Fibroblast of skin of left quadriceps (primary cell): ENCODE measurements at regions not wholly inside any gene's neighbourhood (a gene's known extent, or its start where the extent isn't known, plus 50 kb on each side); places are given as distances from the start of the nearest gene placed in this dataset.

ENCODE experiments used
- DNase-seq, 2 experiments: peaks; one replicate each; pipeline ENCODE4 v3.0.0-alpha.2; 2013; ENCODE audit warnings: low read depth in 2 of 2

DNA sequence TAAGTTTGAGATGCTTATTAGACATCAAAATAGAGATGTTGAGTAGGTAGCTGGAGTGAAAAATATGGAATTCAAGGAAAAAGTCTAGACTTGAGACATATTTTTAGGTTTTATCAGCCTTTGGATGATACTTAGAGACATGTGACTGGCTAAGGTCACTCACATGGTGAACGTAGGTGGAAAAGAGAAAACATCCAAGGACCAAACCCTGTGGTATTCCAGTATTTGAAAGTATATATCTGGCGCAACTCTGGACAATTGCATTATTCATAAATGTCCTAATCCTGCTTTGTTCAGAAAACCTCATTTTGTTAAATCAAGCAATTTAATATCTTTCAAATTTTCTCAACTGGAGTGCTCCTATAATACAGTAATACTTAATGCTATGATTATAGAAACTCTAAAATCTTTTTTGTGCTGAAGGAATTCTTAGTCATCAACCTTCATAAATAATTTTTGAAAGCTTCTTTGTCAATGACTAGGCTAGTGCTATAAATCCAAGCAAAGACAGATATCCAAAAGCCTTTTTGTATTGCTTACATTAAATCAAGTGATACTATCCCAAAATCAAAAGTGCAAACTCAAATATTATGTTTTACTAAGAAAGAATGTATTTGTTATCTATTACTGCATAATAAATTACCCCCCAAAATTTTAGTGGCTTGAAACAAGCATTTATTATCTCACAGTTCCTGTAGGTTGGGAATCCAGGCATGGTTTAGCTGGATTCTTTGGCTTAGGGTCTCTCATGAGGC lies 452.0 kb downstream of the ENC1 start:
- DNase-seq: no peak

DNA sequence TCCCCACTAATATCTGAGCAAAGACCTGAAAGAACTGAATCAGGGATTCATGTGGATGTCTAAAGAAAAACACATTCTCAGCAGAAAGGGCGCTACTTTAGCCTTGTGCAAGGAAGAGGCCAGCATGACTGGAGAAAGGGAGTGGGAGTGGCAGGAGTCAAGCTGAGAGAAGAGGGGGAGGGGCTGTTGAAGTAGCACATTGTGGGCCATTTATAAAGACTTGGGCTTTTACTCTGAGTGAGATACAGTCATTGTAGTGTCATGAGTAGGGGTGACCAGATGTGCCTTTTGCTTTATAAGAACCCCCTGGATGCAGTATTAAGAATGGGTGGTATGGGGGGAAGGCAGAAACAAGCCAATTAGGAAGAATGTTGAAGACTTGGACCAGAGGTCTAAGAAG lies 452.8 kb downstream of the ENC1 start:
- DNase-seq: no peak

DNA sequence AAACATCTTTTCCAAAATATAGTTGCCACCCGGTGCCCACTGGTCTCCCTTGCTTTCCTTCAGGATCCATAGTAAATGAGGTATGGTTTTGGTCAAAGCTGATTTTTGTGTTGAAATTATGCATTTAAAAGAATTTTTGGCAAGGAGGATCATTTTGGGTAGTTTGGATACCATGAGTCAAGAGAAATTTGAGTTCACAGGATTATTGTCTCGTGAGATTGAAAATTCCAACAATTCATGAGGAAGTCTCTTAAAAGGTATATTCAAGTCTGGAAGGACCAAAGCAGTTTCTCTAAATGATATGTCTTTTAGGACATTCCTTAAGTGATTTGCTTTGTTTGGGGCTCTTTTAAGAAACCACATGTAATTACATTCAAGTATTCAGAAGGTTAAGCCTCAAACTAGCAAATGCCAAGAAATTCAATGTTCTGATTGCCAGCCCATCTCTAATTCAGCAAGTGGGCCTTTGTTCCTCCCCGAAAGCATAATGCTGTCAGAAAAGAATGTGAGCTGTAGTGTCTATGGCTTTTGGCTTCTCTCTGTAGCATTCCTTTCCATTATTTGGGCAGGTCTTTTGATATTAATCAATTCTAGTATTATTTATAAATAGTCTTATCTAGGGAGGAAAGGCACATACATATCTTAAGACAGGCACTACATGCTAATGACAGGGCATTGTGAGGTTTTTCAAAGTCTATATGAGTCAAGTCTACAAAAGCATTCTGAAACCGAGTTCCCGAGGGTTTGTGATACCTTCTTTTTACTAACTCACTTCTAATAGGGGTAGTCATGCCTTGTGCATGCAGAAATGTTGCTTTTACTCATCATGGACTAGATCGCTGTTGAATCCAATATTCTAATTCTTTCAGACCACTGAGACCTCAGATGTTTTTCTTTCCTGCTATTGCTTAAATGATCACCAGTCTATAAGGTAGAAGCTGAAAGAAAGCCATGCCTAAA lies 453.9 kb downstream of the ENC1 start:
- DNase-seq: no peak

DNA sequence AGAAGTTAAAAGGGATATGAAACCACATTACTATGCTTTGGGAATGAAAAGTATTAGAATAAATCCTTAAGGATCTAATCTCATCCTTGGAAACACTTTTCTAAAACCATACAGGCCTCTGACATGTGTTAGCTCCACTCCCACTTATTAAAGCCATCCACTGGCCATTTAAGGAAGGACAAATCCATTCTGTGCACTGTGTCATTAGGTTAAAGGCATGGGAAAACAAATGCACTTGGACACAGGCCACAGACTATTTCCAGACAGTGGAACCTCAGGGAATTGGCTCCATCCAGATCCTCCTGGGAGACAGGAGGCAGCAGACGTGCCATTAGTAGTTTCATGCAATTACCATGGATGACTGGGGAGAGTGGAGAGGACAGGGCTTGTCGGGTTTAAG lies 454.9 kb downstream of the ENC1 start:
- DNase-seq: no peak

DNA sequence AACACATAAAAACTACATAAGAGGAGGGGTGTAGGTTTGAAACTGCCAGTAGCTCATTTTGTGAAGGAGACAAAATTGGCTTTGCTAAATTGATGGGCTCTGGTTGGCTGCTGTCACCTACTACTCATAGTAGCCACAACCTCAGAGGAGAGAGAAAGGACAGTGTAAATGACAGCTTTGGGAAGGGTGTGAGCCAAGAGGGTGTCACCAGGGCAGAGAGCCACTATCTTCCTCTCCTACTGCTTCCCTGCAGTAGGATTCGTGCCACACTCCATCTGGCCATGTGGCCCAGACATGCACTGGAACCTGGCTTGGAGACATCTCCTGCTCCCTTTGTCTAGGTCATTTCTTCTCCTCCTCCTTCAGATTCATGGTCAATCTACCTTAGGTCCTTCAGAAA lies 455.9 kb downstream of the ENC1 start:
- no peak for DNase-seq

DNA sequence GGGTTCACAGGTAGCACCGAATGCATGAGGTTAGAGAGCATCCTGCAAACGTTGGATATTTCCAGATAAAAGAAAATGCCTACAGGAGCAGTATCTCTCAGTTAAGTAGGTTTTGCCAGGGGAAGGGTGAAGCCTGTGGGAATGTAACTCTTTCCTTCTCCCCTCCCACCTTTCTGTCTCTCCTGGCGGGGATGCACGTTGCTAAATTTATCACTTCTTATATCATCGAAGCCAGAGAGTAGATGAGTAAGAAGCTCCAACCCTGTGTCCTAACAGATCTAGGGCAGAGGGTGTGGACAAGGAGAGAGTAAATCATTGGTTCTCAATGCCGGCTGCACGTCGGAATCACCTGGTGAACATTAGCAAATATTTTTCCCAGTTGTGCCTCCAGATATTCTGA lies 457.5 kb downstream of the ENC1 start:
- no peak for DNase-seq

DNA sequence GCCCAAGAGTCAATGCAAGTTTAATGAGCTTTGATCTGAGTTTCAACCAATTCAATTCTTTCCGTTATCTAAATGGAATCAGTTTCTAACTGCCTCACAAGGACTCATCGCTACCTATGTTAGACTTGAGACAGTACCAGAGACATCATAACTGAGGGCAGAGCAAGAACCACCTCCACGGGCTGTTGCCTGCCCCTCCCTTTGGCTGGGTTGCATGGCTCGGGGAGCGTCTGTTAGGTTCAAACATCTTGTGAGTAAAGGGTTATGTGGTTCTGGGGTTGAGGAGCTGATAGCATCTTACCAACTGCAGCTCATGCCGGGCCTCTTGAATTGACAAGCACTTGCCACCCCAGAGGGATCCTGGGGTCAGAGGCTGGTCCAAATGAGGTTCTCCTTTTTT lies 457.9 kb downstream of the ENC1 start:
- DNase-seq: no peak

DNA sequence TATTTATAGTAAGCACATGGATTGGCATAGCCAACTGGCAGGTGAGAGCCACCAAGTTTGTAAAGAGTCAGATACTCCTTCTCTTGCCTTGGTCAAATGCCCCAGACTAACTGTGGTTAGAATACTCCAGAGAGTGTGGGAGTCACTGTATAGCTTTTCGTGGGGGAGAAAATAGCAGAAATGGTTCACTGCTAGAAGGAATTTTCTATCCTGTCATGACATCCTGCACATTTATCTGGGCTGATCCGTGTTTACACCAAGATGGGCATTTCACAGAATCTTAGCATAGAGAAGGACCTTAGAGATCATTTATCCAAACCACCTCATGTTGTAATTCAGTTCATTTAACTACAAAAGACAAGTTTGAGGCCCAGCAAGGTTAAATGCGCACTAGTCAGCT lies 460.8 kb downstream of the ENC1 start:
- DNase-seq: no peak

DNA sequence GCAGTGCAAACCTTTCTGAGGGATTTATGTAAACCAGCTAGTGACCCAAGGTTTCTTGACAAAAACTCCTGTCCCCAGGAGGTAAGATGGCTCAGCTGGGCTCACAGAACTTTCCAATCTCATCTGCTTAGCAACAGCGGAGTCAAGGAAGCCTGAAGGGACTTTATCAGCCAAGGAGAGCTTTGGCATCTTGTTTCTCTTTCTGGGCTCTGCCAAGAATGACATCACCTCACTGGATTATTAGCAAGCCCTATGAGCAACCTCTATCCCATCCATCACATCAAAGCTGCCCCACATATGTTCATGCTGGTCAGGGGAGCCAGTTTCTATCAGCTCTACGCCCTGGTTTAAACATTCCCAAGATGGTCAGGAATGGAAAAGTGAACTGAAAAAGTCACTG lies 461.3 kb downstream of the ENC1 start:
- peak in 1 of 2 experiments; percentile 58 for DNase-seq

DNA sequence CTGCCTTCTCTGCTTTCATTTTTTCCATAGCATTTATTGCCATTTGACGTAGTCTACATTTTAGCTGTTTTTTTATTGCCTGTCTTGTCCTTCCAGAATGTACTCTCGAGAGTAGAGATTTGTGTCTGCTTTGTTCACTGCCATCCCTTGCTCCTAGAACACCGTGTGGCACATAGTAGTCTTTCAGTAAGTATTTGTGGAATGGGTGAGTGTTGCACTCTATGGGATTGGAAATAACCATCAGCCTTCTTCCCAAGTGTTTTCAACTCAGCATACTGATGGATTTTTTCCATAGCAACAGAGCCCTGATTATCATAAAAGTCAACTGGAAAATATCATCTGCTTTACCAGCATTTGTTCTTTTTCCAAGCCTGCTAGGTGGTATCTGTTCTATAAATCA lies 462.6 kb downstream of the ENC1 start:
- DNase-seq: no peak

DNA sequence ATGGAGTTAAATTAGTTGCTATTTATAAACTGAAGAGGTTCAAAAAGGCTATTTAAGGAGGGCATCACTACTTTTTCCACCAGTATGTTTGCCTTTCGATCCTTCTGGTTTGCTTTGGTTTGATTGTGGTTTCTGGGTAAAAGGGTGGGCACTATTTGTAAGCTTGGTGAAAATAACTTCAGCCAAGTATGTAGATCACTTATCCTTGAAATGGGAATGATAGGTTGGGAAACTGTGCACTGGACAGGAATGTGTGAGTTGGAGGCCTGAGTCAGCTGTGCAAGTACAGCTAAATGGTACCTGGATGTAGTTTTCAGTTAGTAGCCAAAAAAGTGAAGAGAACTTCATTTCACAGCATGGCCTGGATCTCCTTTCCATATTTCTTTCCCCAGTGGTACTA lies 466.2 kb downstream of the ENC1 start:
- no peak for DNase-seq

DNA sequence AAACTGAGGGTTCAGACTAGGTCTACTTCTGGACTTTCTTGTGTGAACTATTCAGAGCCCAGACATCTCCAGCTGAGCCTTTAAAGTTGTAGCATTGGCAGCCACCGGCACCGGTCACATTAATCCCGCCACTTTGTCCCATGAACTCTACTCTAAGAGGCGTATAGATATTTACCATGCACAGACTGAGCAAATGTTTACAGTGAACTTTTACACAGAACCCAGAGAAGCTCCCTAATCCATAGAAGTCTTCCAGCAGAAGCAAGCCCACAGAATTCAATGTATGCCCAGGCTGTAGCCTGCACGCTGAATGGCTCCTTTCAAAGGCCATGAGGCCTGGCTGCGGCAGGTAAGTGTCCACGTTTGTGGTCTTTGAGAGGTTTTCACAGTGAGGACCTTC lies 466.9 kb downstream of the ENC1 start:
- DNase-seq: no peak

DNA sequence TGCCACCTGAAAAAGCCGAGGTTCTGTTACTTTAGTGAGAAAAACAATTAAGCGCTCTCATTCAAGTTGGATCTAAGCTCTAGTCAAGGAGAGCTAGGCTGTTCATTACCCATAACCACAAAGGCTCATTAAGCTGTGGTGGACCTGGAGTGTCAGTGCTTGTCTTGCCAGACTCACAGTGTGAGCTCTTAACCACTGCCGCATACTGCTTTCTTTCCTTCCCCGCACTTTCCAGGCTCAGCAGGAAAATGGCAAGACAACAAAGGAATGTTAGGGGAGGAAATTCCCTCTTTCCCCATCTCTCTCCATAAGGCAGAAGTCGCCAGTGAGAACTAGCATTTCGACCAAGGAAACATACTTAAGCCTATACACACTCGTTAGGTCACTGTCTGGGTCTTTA lies 467.3 kb downstream of the ENC1 start:
- no peak for DNase-seq

DNA sequence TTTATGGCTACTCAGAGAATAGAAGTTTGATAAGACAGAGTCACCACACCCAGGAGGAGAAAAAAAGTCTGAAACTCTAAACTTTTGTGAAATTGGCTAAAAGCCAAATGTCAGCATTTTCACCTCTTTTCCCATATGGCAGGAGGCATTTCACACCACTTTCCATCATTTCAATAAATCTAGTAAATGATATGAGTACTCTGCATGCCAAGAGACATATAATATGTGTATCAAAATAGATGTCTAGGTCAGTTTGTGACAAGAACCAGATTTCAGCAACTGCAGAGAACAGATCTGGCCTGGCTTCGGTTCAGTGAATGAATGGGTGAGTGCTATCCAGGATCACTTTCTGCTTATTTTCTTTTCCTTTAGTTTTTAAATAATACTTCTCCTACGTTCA lies 470.8 kb downstream of the ENC1 start:
- DNase-seq: no peak

DNA sequence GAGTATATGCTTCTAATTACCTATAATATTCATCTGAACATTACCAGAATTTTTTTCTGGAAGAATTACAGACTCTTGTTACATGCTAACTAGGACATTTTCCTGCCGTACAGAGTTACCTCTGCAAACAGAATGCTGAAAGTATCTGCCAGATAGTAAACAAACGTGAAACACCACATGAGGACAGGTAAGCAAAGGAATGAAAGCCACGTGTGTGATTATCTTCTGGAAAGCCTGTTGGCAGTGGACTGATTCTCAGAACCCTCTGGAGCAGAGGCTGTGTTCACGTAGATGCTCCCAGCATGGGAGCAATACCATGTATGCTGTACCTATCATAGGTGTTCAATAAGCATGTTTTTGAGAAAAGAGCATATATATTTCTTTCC lies 472.6 kb downstream of the ENC1 start:
- no peak for DNase-seq

DNA sequence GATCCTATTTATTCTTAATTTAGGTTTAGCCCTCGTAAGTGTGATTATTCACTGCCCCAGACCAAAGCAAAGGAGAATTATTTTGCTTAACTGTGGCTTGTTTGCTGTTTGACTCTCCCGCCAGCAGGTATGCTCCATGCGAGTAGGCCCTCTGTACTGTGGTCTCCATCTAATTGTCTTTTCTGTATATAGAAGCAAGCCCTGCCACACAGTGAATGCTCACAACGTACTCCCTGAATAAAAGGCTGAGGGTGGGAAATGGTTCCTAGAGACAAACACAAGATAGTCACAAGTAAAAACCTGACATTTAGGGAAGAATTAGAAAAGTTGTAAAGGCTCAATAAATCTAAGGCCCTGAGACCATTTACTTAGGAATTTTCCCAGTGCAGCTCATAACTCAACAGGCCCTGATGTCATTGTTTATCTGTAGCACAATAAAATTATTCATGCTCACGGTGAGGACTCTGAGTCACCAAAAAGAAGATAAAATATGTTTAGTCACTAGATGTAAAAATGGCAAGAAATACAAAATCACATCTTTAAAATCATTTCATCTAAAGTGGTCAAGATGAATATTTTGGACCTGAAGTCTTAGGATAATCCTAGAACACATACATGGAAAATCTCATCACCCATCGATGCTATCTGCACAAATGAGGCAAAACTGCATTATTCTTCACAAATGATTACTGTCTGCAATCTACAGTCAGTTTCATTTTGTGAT lies 473.2 kb downstream of the ENC1 start:
- DNase-seq: peak in 1 of 2 experiments; percentile 62

DNA sequence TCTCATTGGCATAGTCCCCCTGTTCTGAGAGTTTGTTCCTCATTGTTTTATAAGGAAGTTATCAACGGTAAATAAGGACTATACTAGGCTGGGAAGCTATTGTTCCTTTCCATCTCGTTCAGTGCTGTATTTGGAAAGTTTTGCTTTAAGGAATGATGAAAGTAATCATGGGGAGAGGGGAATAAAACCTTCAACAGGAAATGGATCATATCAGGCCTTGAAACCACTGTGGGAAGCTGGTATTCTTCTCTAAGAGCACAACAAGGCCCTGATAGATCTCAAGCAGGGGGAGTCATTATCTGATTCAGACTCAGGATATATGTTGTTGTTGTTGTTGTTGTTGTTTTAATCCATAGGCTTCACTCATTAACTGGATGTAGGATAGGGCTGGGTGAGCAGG lies 474.5 kb downstream of the ENC1 start:
- DNase-seq: no peak

DNA sequence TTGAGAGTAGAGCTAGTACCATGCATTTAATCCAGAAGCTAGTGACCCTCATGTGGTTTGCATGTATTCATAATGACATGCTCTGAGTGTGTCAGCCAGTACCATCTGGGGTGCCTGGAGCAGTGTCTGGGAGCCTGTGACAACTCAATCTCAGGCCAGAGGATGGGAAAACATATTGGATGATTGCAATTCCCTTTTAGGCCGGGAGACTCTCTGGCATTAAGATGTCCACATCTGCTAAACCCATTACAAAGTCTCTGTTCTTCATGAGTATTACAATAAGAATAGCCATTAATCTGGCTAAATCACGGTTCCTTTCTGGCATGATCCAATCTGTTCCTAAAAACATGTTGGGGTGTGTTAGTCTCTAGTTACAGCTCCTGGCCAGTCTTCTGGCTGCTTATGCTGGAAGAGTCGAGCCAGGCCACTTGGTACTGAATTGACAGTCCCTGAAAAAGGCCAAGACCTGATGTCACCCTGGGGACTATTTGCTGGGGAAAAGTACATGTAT lies 475.7 kb downstream of the ENC1 start:
- no peak for DNase-seq

DNA sequence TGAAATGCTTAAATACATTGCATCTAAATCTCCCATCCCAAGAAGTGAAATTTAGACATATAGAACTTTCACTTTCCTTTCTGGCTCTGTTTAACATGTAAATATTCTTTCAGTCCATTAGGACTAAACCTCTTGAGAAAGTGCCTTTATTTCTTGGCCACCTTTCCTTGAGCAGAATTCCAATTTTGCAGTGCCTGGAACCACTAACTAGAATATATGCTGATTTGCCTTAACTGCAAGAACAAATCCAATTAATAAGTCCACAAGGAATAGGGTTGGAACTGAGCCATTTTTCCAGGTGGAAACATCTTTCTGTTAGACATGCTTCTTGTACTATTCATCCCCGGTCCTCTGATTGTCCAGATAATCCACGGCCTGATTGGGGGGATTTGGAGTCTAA lies 478.0 kb downstream of the ENC1 start:
- DNase-seq: no peak

DNA sequence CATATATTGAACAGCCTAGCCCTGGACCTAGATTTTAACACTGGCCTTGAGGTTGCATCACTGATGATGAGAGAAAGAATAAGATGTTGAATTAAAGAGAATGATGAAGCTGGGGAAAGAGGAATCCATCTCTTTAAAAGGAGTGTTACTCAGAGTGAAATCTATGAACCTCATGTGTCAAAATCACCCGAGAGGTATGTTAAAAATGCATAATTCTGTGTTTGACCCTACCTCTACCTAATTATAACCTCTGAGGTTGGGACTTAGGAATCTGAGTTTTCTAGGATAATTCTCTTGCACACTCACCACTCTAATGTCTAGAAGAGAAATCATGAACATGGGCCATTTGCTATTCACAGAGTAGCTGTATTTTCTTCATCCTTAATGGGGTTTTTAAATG lies 479.4 kb downstream of the ENC1 start:
- no peak for DNase-seq

DNA sequence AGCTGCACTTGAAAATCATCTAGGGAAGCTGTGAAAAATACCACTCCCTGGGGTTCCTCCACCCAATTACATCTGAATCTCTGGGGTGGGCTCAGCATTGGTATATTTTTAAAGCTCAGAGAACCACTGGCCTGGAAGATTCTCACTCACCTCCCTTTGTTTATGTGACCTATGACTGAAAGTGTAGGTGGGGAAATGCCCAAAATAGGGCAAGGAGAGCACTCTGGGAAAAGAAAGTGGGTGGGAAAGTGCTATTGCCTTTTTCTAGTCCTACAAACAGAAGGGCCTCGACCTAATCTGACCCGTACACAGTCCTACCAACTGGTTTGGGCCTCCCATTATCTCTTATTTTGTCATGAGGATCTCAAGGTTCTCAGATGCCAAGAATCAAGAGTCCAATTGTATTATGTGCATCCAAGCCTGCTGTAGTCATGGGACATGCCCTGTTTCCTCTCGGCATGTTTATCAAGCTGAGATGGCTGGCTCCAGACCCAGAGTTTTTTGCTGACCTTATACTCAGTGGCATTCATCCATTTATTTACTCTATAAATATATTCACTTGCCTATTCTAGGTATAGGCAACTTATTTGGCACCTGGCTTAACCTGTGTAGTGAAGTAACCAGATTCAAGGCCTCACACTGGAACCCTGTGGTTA lies 483.7 kb downstream of the ENC1 start:
- no peak for DNase-seq

DNA sequence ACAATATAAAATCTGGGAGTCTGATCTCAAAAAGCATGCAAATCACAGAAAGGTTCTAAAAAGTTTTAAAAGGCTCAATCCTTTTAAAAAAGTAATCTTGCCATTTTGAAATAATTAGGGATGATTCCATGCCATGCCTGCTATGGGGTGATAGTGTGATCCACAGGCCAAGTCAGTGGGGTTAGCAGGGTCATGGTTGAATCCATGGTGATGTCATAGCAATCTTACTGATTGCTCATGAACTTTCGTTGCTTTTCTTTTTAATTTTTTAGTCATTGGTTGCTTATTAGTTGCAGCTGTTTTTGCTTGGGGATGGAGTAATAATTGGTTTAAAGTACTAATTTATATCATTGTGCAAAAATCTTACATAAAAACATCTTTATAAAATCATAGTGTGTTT lies 485.0 kb downstream of the ENC1 start:
- DNase-seq: no peak
